Spleen (tissue), 11 donors: ENCODE measurements at regions not wholly inside any gene's neighbourhood (a gene's known extent, or its start where the extent isn't known, plus 50 kb on each side); places are given as distances from the start of the nearest gene placed in this dataset.

Source experiments
- DNase-seq: peaks from one replicate; pipeline ENCODE4 v3.0.0-alpha.2; 2020
- H3K27ac ChIP-seq, 8 donors: fragments of 200-600 bp; sonication (generic) in 7 of 8; 1 replicate in 4 of 8; 2 replicates in 4 of 8; pipeline versions ENCODE4 v1.5.0 to v1.8.0; 2016 to 2021; ENCODE audit warnings: inconsistent platforms in 4 of 8, mild to moderate bottlenecking in 4 of 8, moderate library complexity in 1 of 8
- H3K27me3 ChIP-seq, 7 donors: fragments of 200-600 bp; sonication (generic) in 6 of 7; replicated peaks in 1 of 7; 1 replicate in 4 of 7; 2 replicates in 3 of 7; pipeline versions ENCODE4 v1.5.0 to v1.8.0; 2016 to 2021; ENCODE audit warnings: inconsistent platforms in 3 of 7, mild to moderate bottlenecking in 1 of 7
- H3K36me3 ChIP-seq, 6 donors: fragments of 200-600 bp; sonication (generic) in 5 of 6; 1 replicate in 4 of 6; 2 replicates in 2 of 6; pipeline versions ENCODE4 v1.5.0 to v1.8.0; 2016 to 2021; ENCODE audit warnings: inconsistent platforms in 2 of 6
- H3K4me1 ChIP-seq, 6 donors: fragments of 200-600 bp; sonication (generic) in 5 of 6; 1 replicate in 3 of 6; 2 replicates in 3 of 6; pipeline versions ENCODE4 v1.5.0 to v1.8.0; 2016 to 2021; ENCODE audit warnings: inconsistent platforms in 3 of 6
- H3K4me3 ChIP-seq, 8 donors: fragments of 200-600 bp; sonication (generic) in 7 of 8; 1 replicate in 4 of 8; 2 replicates in 4 of 8; pipeline versions ENCODE4 v1.5.0 to v1.8.0; 2016 to 2021; ENCODE audit warnings: inconsistent platforms in 4 of 8, mild to moderate bottlenecking in 4 of 8, moderate library complexity in 2 of 8
- H3K9me3 ChIP-seq, 8 donors: fragments of 200-600 bp; sonication (generic) in 7 of 8; 1 replicate in 4 of 8; 2 replicates in 4 of 8; pipeline versions ENCODE4 v1.5.0 to v1.8.0; 2016 to 2021; ENCODE audit warnings: inconsistent platforms in 4 of 8
- POLR2A ChIP-seq, 3 donors: fragments of 450-650 bp; IDR thresholded peaks; one replicate each; pipeline ENCODE4 v1.5.1; 2017; ENCODE audit warnings: antibody characterized with exemption in 3 of 3, mild to moderate bottlenecking in 1 of 3
- POLR2AphosphoS5 ChIP-seq, 3 donors: sonication (generic); formaldehyde crosslinking; IDR thresholded peaks; one replicate each; pipeline ENCODE4 v1.5.1; 2017; ENCODE audit warnings: antibody characterized with exemption in 3 of 3
- WGBS, 5 donors: extraction: QIAGEN DNeasy Blood & Tissue Kit in 3 of 5; methylation state at CpG; one replicate each; pipeline versions ENCODE4 v1.1.5 to v1.1.7; 2013 to 2018; 5-methylcytosine and 5-hydroxymethylcytosine counted together
- intact Hi-C: fragments of 100-400 bp; cut with DNase I; formaldehyde crosslinking; loops from one replicate; pipeline ENCODE4 v1.15.0; 2023; ENCODE audit warnings: low total_unique reads
- TF ChIP-seq, protein P1 (sequence below), 11 experiments: fragments of 200-600 bp in 7 of 11; fragments of 450-650 bp in 4 of 11; sonication (generic) in 4 of 11; IDR thresholded peaks in 8 of 11; conservative IDR thresholded peaks in 3 of 11; 1 replicate in 7 of 11; 2 replicates in 4 of 11; pipeline versions ENCODE4 v1.4.0 to v1.8.0; 2016 to 2021; ENCODE audit warnings: antibody characterized with exemption in 11 of 11, inconsistent platforms in 4 of 11, mild to moderate bottlenecking in 1 of 11
- donor health status: healthy with polysubstance abuse.
- donor health status: DM: no; HTN: no; CAD: no; lungs with moderate emphysema.
- donor health status: DM: no; HTN: no; CAD: no.
- donor health status: Bipolar disorder and iron deficiency.
- donor health status: healthy.
- donor health status: DM: no; HTN: no; CAD: no.
- donor health status: DM: yes; HTN: yes; CAD: no.

DNA sequence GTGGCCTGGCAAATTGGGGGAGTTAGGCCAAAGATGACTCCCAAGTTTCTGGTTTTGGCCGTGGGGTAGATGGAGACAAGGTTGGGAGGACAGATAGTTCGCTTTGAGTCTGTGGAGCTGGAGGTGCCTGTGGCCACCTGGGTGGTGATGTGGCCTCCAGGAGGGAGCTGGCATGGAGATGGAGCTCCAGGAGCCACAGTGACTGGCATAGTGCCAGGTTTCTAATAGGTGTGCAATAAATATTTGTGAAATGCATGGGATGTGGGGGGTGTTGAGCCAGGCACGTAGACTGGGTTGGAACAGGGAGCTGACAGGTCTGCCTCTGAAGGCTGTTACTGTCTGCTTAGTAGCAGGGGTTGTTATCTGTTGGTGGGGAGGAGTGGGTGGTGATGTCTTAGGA lies 102.7 kb downstream of the PAX1 start:
- Histone ChIP-seq H3K9me3 (no peaks in the 10 kb centered on the region), H3K27me3 (peaks cover 0 to 23% (median 0%) of the 10 kb centered on the region in 7 donors), H3K27ac (no peak overlapping the region), H3K4me1 (no peaks in the 10 kb centered on the region), H3K4me3 (no peak overlapping the region), H3K36me3 (no peaks in the 10 kb centered on the region)
- TF ChIP-seq POLR2A (IDR thresholded peaks at IDR 0.05) (no peak), POLR2AphosphoS5 (IDR thresholded peaks at IDR 0.05) (no peak)
- TF ChIP-seq, protein P1, sequence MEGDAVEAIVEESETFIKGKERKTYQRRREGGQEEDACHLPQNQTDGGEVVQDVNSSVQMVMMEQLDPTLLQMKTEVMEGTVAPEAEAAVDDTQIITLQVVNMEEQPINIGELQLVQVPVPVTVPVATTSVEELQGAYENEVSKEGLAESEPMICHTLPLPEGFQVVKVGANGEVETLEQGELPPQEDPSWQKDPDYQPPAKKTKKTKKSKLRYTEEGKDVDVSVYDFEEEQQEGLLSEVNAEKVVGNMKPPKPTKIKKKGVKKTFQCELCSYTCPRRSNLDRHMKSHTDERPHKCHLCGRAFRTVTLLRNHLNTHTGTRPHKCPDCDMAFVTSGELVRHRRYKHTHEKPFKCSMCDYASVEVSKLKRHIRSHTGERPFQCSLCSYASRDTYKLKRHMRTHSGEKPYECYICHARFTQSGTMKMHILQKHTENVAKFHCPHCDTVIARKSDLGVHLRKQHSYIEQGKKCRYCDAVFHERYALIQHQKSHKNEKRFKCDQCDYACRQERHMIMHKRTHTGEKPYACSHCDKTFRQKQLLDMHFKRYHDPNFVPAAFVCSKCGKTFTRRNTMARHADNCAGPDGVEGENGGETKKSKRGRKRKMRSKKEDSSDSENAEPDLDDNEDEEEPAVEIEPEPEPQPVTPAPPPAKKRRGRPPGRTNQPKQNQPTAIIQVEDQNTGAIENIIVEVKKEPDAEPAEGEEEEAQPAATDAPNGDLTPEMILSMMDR (IDR thresholded peaks at IDR 0.05 in 8 of 11, conservative IDR thresholded peaks at IDR 0.05 in 3 of 11), result no peak
- intact Hi-C loops, result no loop called here
- 77 to 91% (median 82%) methylated on average over 3 of the region's 3 CpGs for WGBS, 5 donors
- no peak for DNase-seq

DNA sequence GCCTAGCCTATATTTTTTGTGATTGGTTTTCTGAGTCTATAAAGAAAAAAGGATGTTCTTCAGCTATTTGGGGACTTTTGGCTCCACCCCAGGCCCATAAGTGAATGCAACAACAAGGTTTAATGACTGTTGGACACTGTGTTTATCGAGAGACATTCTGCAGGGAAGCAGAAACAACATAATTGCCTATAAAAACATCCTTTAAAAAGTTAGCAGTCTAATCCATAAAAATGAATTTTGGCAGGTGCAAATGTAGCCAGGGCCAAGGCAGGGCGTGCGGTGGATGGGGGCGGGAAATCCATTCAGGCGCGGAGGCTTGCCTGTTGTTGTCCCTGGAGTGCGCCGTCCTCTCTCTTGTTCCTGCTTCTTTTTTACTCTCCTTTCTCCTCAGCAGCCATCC lies 99.3 kb downstream of the PAX1 start:
- Histone ChIP-seq H3K4me3 (no peak overlapping the region), H3K36me3 (no peaks in the 10 kb centered on the region), H3K27me3 (peaks cover 0 to 18% (median 0%) of the 10 kb centered on the region in 7 donors), H3K9me3 (peaks cover 0 to 4% (median 0%) of the 10 kb centered on the region in 8 donors), H3K27ac (no peak overlapping the region), H3K4me1 (no peaks in the 10 kb centered on the region)
- 88 to 96% (median 92%) methylated on average over 8 of the region's 8 CpGs for WGBS, 5 donors
- intact Hi-C loops, result no loop called here
- TF ChIP-seq, protein P1 (IDR thresholded peaks at IDR 0.05 in 8 of 11, conservative IDR thresholded peaks at IDR 0.05 in 3 of 11), result no peak
- TF ChIP-seq POLR2AphosphoS5 (IDR thresholded peaks at IDR 0.05), result no peak
- DNase-seq, result no peak

DNA sequence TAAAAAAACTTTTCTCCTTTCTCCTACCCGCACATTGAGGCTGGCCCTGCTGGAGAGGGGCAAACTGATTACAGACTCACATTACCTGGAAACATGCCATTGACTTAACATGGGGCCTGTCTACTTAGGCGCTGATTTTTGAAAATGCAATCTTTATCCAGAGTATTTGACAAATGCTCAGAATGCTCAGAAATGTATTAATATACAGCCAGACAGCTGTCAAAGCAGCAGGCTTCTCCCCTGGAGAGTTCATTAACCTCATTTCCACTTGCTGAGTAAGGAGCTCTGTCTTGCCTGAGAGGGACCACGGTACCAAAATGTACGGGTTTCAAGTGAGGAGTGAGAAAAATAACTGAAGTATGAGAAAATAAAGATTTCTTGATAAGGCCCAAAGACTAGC lies 95.7 kb downstream of the PAX1 start:
- peaks cover 0 to 4% (median 0%) of the 10 kb centered on the region in 8 donors for H3K9me3 ChIP-seq
- no peaks in the 10 kb centered on the region for H3K4me1 ChIP-seq
- H3K36me3 ChIP-seq, result no peaks in the 10 kb centered on the region
- intact Hi-C loops, result no loop called here
- no peak overlapping the region for H3K4me3 ChIP-seq
- peaks cover 0 to 4% (median 0%) of the 10 kb centered on the region in 7 donors for H3K27me3 ChIP-seq
- TF ChIP-seq, protein P1 (IDR thresholded peaks at IDR 0.05 in 8 of 11, conservative IDR thresholded peaks at IDR 0.05 in 3 of 11), result no peak
- TF ChIP-seq POLR2AphosphoS5 (IDR thresholded peaks at IDR 0.05) (no peak), POLR2A (IDR thresholded peaks at IDR 0.05) (no peak)
- no peak overlapping the region for H3K27ac ChIP-seq
- no peak for DNase-seq
- 61 to 74% (median 64%) methylated on average over 4 of the region's 4 CpGs for WGBS, 5 donors

DNA sequence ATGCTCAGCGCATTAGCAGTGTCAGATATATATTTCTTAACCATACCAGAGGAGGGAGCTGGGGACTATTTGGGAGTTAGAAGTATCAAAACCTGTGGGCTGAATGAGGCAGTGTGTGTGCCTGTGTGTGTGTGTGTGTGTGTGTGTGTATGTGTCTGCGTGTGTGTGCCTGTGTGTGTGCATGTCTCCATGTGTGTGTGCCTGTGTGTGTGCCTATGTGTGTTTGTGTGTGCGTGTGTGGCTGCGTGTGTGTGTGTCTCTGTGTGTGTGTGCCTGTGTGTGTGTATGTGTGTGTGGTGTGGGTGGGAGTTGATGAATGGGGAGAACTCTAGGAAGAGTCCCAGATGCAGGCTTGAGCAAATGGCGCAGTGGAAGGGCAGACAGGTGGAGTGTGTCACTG lies 92.9 kb downstream of the PAX1 start:
- DNase-seq, result no peak
- no peak for TF ChIP-seq POLR2AphosphoS5 (IDR thresholded peaks at IDR 0.05)
- TF ChIP-seq POLR2A (IDR thresholded peaks at IDR 0.05), result no peak
- TF ChIP-seq, protein P1 (IDR thresholded peaks at IDR 0.05 in 8 of 11, conservative IDR thresholded peaks at IDR 0.05 in 3 of 11), result no peak
- Histone ChIP-seq H3K9me3 (peaks cover 0 to 9% (median 0%) of the 10 kb centered on the region in 8 donors), H3K36me3 (no peaks in the 10 kb centered on the region), H3K27ac (no peak overlapping the region), H3K4me3 (no peak overlapping the region), H3K27me3 (peaks cover 0 to 4% (median 0%) of the 10 kb centered on the region in 7 donors), H3K4me1 (no peaks in the 10 kb centered on the region)
- WGBS, 5 donors, result 82 to 98% (median 89%) methylated on average over 5 of the region's 5 CpGs
- intact Hi-C loops, result no loop called here
